ENCODE measurements at regions not wholly inside any gene's neighbourhood (a gene's known extent, or its start where the extent isn't known, plus 50 kb on each side); places are given as distances from the start of the nearest gene placed in this dataset.

GRCh38 chr4:125732632-125733031, 417.9 kb downstream of the FAT4 start:
- TF ChIP-seq CTCF (IDR thresholded peaks at IDR 0.05) = no peak
- TF ChIP-seq POLR2A (IDR thresholded peaks at IDR 0.05) = no peak

Data from lower leg skin (tissue), 3 donors.